ENCODE measurements at regions not wholly inside any gene's neighbourhood (a gene's known extent, or its start where the extent isn't known, plus 50 kb on each side); places are given as distances from the start of the nearest gene placed in this dataset.

DNA sequence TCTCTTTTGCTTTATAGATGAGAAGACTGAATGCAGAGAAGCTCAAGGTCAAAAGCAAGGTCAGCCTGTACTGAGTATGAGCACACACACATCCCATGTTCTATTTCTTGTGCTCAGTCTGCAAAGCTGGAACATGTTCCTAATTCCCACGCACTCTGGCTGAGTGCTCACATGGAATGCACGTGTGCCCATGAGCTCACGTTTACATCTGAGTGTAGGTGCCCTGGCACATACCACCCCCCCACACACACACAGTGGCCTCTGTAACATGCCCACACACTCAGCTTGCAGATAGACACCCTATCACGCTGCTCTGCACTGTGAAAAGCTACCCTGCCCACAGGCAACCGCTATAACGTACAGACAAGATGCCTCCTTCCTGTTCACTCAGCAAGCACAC lies 700.1 kb downstream of the MED13L start:
- Histone ChIP-seq H3K9me3 (ENCODE audit: insufficient read depth, low read depth, low read length) (peaks cover 2% of the 10 kb centered on the region), H3K27me3 (ENCODE audit: insufficient read depth, low read length) (no peaks in the 10 kb centered on the region), H3K79me1 (ENCODE audit: low read length) (no peaks in the 10 kb centered on the region), H2BK12ac (ENCODE audit: low read length) (no peak overlapping the region), H3K36me3 (ENCODE audit: control insufficient read depth in 1 of 2, insufficient read depth in 2 of 2, low read length in 2 of 2) (no peaks in the 10 kb centered on the region), H3K27ac (ENCODE audit: low read depth, low read length) (no peak overlapping the region), H4K91ac (ENCODE audit: low read depth, low read length) (no peak overlapping the region), H3K4ac (ENCODE audit: low read depth, low read length) (no peak overlapping the region), H3K18ac (ENCODE audit: low read length) (no peak overlapping the region), H2BK5ac (ENCODE audit: low read depth, low read length, poor library complexity) (no peak overlapping the region), H2BK120ac (ENCODE audit: insufficient read depth, low read length, poor library complexity) (no peak overlapping the region), H3K14ac (ENCODE audit: low read length) (no peak overlapping the region), H3K4me2 (ENCODE audit: low read length) (no peak overlapping the region), H3K23ac (ENCODE audit: low read length) (no peak overlapping the region), H3K4me3 (ENCODE audit: low read depth, low read length) (no peak overlapping the region), H4K12ac (ENCODE audit: low read depth, low read length) (no peak overlapping the region), H3K4me1 (ENCODE audit: control insufficient read depth in 1 of 2, insufficient read depth in 2 of 2, low read length in 2 of 2) (no peaks in the 10 kb centered on the region), H4K8ac (ENCODE audit: low read depth, low read length) (no peak overlapping the region), H2AFZ (ENCODE audit: insufficient read depth, low read length, poor library complexity) (no peak overlapping the region), H3K9ac (ENCODE audit: low read length) (no peak overlapping the region), H3K79me2 (ENCODE audit: control insufficient read depth, insufficient read depth, low read length, poor library complexity) (no peaks in the 10 kb centered on the region), H2AK5ac (ENCODE audit: low read length) (no peak overlapping the region)
- no peak for DNase-seq
- whole genome bisulfite sequencing (ENCODE audit: extremely low coverage, insufficient coverage, insufficient read length): no CpG with 5 or more reads among the region's 6 CpGs

DNA sequence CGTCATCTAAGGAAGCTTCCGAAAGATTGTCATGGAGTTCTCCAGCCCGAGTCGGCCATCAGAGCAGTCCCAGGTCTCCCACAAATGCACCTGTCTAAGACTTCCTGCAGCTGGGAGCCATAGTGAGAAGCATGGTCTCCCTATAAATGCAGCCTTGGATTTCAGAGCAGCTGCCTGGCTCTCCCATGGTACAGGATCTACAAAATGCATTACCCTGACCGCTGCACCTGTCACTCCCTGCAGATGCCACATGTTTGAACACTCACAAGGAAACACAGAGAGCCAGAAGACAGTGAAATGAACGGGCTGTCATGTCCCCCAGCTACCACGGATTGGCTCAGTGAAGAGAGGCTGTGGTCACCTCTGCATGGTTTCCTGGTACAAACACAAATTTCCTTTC lies 702.7 kb downstream of the MED13L start:
- H3K4me3 ChIP-seq (ENCODE audit: low read depth, low read length): no peak overlapping the region
- H2BK5ac ChIP-seq (ENCODE audit: low read depth, low read length, poor library complexity): no peak overlapping the region
- no peak overlapping the region for H3K4ac ChIP-seq (ENCODE audit: low read depth, low read length)
- no peaks in the 10 kb centered on the region for H3K36me3 ChIP-seq (ENCODE audit: control insufficient read depth in 1 of 2, insufficient read depth in 2 of 2, low read length in 2 of 2)
- no peaks in the 10 kb centered on the region for H3K4me1 ChIP-seq (ENCODE audit: control insufficient read depth in 1 of 2, insufficient read depth in 2 of 2, low read length in 2 of 2)
- whole genome bisulfite sequencing (ENCODE audit: extremely low coverage, insufficient coverage, insufficient read length): no CpG with 5 or more reads among the region's 7 CpGs
- H2BK12ac ChIP-seq (ENCODE audit: low read length): no peak overlapping the region
- H4K12ac ChIP-seq (ENCODE audit: low read depth, low read length): no peak overlapping the region
- no peak overlapping the region for H3K27ac ChIP-seq (ENCODE audit: low read depth, low read length)
- H2AFZ ChIP-seq (ENCODE audit: insufficient read depth, low read length, poor library complexity): no peak overlapping the region
- no peak overlapping the region for H3K14ac ChIP-seq (ENCODE audit: low read length)
- H3K79me2 ChIP-seq (ENCODE audit: control insufficient read depth, insufficient read depth, low read length, poor library complexity): no peaks in the 10 kb centered on the region
- no peak overlapping the region for H3K9ac ChIP-seq (ENCODE audit: low read length)
- H3K4me2 ChIP-seq (ENCODE audit: low read length): no peak overlapping the region
- no peak overlapping the region for H2AK5ac ChIP-seq (ENCODE audit: low read length)
- no peaks in the 10 kb centered on the region for H3K79me1 ChIP-seq (ENCODE audit: low read length)
- no peak overlapping the region for H2BK120ac ChIP-seq (ENCODE audit: insufficient read depth, low read length, poor library complexity)
- peaks cover 2% of the 10 kb centered on the region for H3K9me3 ChIP-seq (ENCODE audit: insufficient read depth, low read depth, low read length)
- no peak overlapping the region for H4K8ac ChIP-seq (ENCODE audit: low read depth, low read length)
- H3K27me3 ChIP-seq (ENCODE audit: insufficient read depth, low read length): no peaks in the 10 kb centered on the region
- H3K23ac ChIP-seq (ENCODE audit: low read length): no peak overlapping the region
- H3K18ac ChIP-seq (ENCODE audit: low read length): no peak overlapping the region
- no peak overlapping the region for H4K91ac ChIP-seq (ENCODE audit: low read depth, low read length)
- no peak for DNase-seq

DNA sequence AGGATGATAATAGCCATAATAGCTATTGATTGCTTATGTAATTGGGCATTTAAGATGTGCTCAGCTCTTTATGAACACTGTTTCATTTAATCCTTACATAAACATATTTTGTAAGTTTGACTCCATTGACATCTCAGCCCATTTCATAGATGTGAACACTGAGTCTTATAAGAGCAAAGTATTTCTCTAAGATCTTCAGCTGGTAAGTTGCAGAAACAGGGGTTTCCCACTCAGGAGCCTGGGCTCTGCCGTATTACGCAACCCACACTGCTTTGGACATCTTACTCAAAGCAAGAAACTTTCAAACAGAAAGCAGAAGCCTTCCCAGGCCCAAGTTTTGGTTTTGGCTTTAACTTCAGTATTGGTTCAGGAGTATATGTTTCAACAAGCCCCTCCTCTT lies 705.1 kb downstream of the MED13L start:
- Histone ChIP-seq H3K14ac (ENCODE audit: low read length) (no peak overlapping the region), H3K4me2 (ENCODE audit: low read length) (no peak overlapping the region), H3K4me3 (ENCODE audit: low read depth, low read length) (no peak overlapping the region), H2BK12ac (ENCODE audit: low read length) (no peak overlapping the region), H3K18ac (ENCODE audit: low read length) (no peak overlapping the region), H2BK5ac (ENCODE audit: low read depth, low read length, poor library complexity) (no peak overlapping the region), H4K12ac (ENCODE audit: low read depth, low read length) (no peak overlapping the region), H2AFZ (ENCODE audit: insufficient read depth, low read length, poor library complexity) (no peak overlapping the region), H3K4ac (ENCODE audit: low read depth, low read length) (no peak overlapping the region), H3K36me3 (ENCODE audit: control insufficient read depth in 1 of 2, insufficient read depth in 2 of 2, low read length in 2 of 2) (no peaks in the 10 kb centered on the region), H4K8ac (ENCODE audit: low read depth, low read length) (no peak overlapping the region), H3K27ac (ENCODE audit: low read depth, low read length) (no peak overlapping the region), H3K23ac (ENCODE audit: low read length) (no peak overlapping the region), H2BK120ac (ENCODE audit: insufficient read depth, low read length, poor library complexity) (no peak overlapping the region), H3K9ac (ENCODE audit: low read length) (no peak overlapping the region), H2AK5ac (ENCODE audit: low read length) (no peak overlapping the region), H3K27me3 (ENCODE audit: insufficient read depth, low read length) (no peaks in the 10 kb centered on the region), H3K4me1 (ENCODE audit: control insufficient read depth in 1 of 2, insufficient read depth in 2 of 2, low read length in 2 of 2) (no peaks in the 10 kb centered on the region), H3K79me2 (ENCODE audit: control insufficient read depth, insufficient read depth, low read length, poor library complexity) (no peaks in the 10 kb centered on the region), H3K9me3 (ENCODE audit: insufficient read depth, low read depth, low read length) (peaks cover 2% of the 10 kb centered on the region), H3K79me1 (ENCODE audit: low read length) (no peaks in the 10 kb centered on the region), H4K91ac (ENCODE audit: low read depth, low read length) (no peak overlapping the region)
- DNase-seq: no peak
- no CpG with 5 or more reads among the region's 2 CpGs for WGBS (ENCODE audit: extremely low coverage, insufficient coverage, insufficient read length)

GRCh38 chr12:115571446-115571845 lies 706.0 kb downstream of the MED13L start:
- no peaks in the 10 kb centered on the region for H3K9me3 ChIP-seq (ENCODE audit: insufficient read depth, low read depth, low read length)
- no peak overlapping the region for H3K9ac ChIP-seq (ENCODE audit: low read length)
- H2BK120ac ChIP-seq (ENCODE audit: insufficient read depth, low read length, poor library complexity): no peak overlapping the region
- WGBS (ENCODE audit: extremely low coverage, insufficient coverage, insufficient read length): no CpG with 5 or more reads among the region's 8 CpGs
- no peak overlapping the region for H2AK5ac ChIP-seq (ENCODE audit: low read length)
- no peak overlapping the region for H3K14ac ChIP-seq (ENCODE audit: low read length)
- H3K4me1 ChIP-seq (ENCODE audit: control insufficient read depth in 1 of 2, insufficient read depth in 2 of 2, low read length in 2 of 2): no peaks in the 10 kb centered on the region
- no peaks in the 10 kb centered on the region for H3K79me1 ChIP-seq (ENCODE audit: low read length)
- H3K36me3 ChIP-seq (ENCODE audit: control insufficient read depth in 1 of 2, insufficient read depth in 2 of 2, low read length in 2 of 2): no peaks in the 10 kb centered on the region
- no peak overlapping the region for H2AFZ ChIP-seq (ENCODE audit: insufficient read depth, low read length, poor library complexity)
- no peak overlapping the region for H4K8ac ChIP-seq (ENCODE audit: low read depth, low read length)
- no peak overlapping the region for H3K23ac ChIP-seq (ENCODE audit: low read length)
- H4K12ac ChIP-seq (ENCODE audit: low read depth, low read length): no peak overlapping the region
- H3K4ac ChIP-seq (ENCODE audit: low read depth, low read length): no peak overlapping the region
- no peak overlapping the region for H3K4me3 ChIP-seq (ENCODE audit: low read depth, low read length)
- no peak overlapping the region for H2BK12ac ChIP-seq (ENCODE audit: low read length)
- no peak overlapping the region for H2BK5ac ChIP-seq (ENCODE audit: low read depth, low read length, poor library complexity)
- H3K4me2 ChIP-seq (ENCODE audit: low read length): no peak overlapping the region
- no peak for DNase-seq
- no peak overlapping the region for H3K18ac ChIP-seq (ENCODE audit: low read length)
- no peak overlapping the region for H3K27ac ChIP-seq (ENCODE audit: low read depth, low read length)
- H3K79me2 ChIP-seq (ENCODE audit: control insufficient read depth, insufficient read depth, low read length, poor library complexity): no peaks in the 10 kb centered on the region
- no peak overlapping the region for H4K91ac ChIP-seq (ENCODE audit: low read depth, low read length)
- no peaks in the 10 kb centered on the region for H3K27me3 ChIP-seq (ENCODE audit: insufficient read depth, low read length)

All from trophoblast cell (in vitro differentiated cells and primary cell).